Anterior cingulate cortex (tissue), 58 donors: ENCODE measurements at regions not wholly inside any gene's neighbourhood (a gene's known extent, or its start where the extent isn't known, plus 50 kb on each side); places are given as distances from the start of the nearest gene placed in this dataset.

ENCODE experiments used
- DNase-seq, 58 donors: peaks; one replicate each; lab custom pipeline; 2025; lab: John Stamatoyannopoulos, UW

DNA sequence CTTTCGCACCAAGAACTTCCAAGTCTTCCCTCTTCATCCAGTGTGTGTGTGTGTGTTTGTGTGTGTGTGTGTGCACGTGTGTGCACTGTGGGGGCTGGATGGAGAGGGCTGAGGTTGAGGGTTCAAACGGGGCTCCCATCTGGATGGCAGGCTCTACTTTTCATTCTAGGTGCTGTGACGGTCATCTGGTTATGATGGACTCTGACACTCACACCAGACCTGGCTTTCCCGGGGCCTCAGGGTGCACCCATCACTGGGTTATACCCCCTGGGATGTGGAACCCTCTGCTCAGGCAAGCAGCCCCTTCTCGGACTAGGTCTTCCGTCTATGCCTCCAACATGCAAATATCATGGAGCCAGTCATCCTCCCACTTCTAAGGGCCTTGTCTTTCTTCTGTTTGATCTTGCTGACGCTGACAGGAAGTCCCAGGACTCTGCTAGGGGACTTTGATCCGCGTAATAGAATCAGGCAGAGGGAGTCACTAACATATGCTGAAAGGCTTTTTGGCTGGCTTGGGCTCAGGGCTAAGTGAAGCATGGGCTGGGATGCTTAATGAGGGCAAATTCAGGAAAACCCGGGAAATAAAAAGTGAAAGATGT lies 313.6 kb downstream of the CDC5L start:
- DNase-seq, result no peak

DNA sequence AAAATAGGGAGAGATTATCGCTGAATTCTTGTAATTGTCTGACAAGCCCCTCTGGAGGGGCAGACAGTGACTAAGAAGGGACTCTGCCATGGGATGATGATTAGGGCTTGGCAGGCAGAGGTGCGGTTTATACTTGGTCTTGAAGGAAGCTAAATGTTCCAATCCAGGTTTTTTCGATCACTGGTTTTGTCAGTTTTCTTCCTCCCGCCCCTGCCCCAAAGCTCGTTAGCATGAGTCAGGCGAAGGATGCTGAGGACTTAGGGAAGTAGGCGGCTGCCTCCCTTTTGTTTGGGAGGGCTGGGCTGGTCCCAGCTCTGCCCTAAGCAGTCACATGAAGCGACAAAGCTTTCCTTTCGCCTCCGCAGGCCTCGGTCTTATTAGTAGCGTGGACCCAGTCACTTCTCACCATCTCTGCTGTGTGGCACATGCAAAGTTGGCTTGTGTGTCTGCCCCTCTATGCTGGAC lies 314.2 kb downstream of the CDC5L start:
- DNase-seq, result no peak

GRCh38 chr6:44702292-44702691 lies 314.8 kb downstream of the CDC5L start:
- DNase-seq, result no peak

- DNase-seq, result no peak
These were observed 317.0 kb downstream of the CDC5L start for GRCh38 chr6:44704240-44705150.

DNA sequence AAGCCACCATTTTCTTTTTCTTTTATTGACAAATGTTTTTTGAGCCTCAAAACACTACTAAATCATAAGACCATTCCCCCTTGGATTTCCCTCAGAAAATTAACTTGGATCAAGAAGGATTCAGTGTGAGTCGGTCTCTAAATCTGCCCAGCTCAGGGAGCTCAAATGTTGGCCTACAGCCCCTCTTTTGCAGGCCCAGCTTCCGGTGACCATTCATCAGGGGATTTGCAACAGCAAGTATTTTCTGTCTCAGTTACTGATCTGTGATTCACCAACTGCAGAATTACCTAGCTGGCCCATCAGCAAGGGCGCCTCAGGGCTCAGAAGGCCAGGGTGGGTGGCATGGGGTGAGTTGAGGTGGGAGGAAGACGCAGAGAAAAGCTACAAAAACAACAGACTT lies 318.1 kb downstream of the CDC5L start:
- no peak for DNase-seq

DNA sequence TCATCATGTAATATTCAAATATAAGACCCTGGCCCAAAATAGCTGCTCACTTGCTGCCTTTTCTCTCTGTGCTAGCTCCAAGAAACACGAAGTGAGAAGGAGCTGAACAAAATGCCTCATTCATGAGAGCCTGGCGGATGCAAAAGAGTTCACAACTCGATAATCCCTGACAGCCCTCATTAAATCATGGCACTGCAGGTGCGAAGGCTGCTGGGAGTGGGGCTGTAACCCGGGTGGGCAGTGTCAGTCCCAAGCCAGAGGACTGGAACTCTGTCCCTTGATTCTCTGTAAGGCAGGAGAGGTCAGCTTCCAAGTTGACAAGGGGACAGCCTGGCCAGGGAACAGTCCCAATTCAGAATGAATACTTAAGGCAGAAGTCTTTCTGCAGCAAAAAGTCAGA lies 318.5 kb downstream of the CDC5L start:
- no peak for DNase-seq

DNA sequence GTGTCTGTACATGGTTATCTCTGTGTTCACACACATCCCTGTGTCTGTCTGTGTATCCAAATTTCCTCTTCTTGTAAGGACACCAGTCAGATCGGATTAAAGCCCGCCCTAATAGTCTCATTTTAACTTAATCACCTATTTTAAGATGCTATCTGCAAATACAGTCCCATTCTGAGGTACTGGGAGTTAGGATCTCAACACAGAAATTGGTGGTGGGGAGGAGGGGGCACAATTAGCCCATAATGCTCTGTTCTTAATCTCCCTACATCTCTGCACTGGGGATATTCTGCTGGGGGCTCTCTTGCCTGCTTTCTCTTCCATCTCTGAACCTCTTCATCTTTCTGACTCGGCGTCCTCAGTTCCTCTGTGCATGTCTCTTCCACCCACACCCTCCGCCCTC lies 320.7 kb downstream of the CDC5L start:
- no peak for DNase-seq

DNA sequence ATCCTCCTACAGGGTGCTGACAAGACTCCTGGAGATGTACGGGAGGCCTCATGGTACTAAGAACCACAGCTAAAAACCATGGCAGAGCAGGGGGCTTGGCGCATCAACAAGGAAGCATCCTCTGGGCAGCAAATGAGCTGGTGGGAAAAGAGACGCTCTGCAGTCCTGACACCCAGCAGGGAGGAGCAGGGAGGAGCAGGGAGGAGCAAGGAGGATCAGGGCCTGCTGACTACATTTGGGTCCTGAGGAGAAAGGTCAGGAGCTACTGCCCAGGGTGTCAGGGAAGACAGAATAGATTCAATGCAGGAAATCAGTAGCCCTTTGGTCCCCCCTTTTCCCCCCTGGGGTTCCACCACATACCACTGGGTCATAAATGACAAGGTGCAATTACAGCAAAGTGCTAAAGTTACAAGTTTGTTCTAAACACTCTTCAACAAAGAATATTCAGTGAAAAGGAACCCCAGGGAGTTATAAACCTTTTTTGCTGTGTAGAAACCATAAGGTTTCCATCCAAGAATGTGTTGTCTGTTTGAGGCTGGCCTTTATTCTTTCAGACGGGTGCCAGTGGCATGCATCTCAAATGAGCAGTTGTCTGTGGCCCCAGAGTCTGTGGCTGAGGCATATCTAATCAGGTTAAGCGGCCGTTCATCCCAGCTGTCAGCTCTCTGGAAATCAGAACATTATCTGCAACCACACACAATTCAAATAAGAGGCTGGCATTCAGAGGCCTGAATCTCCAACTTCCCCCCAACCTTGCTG lies 325.0 kb downstream of the CDC5L start:
- no peak for DNase-seq

GRCh38 chr6:44715188-44715587 lies 327.7 kb downstream of the CDC5L start:
- no peak for DNase-seq

DNA sequence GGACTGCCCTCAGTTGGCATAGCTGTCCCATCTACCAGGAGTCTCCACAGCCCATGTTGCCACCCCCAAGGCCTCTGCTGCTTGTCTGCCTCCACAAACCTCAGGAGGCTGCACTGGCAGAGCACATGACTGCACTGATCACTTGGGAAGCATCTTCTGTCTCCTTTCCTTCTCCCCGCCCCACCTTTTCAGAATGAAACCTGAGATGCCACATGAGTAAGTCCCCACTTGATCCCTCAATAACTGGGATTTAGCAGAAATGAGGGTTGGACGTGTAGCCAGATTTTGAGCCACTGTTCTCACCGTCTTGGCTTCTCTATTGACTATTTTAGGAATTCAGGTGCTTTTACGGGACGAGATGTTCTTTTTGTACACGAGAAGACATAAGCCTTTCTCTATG lies 328.4 kb downstream of the CDC5L start:
- DNase-seq, result no peak

DNA sequence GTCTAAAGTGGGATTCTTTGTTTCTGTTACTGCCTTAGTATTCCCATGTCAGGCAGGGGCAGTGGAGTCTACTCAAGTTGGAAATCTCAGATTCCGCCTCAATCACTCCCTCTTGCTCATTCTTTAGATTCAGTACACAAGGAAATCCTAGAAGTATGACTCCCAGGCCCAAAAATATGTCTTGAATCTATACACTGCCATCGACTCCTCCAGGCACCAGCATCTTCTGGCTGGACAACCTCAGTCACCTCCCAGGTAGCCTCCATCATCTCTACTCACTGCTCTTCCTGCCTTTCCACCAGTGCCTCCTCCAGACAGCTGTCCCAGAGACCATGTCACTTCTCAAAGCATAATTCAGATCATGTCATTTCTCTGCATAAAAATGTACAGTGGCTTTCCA lies 329.9 kb downstream of the CDC5L start:
- no peak for DNase-seq

DNA sequence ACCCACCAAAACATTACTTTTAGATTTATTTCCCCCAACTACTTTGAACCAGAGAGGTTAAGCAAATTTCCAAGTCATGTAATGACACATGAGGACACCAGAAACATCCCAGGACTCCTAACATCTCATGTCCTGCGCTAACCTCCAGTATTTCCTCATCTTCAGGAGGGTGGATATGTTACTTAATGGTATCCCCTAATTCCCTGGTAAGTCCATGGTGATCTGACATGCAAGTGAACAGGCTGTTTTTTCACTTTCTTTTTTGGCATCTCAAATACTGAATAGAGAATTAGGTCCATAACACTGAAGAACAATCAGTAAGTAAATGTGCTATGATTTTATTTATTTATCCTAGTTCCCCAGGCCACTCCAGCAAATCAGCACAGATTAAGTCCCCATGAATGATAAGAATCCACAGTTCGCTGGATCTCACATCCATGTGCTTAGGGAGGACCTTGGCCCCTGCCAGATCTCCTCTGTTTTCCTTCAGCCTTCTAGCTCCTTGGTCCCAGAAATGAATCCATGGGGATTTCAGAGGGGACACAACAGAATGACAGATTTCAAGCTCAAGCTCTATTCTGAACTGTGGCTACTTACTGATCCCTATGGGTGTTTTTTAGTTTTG lies 334.6 kb downstream of the CDC5L start:
- no peak for DNase-seq

DNA sequence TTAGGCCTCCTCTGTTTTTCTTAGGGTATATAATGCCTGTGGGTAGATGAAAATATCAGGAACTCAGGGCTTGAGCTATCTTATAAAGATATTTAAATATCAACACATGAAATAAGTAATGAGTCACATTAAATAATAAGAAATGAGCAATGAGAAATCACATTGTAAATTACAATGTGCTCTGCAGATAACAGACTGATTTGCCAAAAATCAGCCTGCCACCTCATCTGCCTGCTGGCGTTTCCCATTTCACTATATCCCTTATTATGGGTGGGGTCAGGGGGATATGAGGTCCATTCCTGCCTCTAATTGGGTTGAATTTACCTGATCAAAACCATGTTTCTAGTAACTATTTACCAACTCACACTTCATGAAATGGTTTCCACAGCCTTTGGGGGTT lies 335.2 kb downstream of the CDC5L start:
- no peak for DNase-seq

DNA sequence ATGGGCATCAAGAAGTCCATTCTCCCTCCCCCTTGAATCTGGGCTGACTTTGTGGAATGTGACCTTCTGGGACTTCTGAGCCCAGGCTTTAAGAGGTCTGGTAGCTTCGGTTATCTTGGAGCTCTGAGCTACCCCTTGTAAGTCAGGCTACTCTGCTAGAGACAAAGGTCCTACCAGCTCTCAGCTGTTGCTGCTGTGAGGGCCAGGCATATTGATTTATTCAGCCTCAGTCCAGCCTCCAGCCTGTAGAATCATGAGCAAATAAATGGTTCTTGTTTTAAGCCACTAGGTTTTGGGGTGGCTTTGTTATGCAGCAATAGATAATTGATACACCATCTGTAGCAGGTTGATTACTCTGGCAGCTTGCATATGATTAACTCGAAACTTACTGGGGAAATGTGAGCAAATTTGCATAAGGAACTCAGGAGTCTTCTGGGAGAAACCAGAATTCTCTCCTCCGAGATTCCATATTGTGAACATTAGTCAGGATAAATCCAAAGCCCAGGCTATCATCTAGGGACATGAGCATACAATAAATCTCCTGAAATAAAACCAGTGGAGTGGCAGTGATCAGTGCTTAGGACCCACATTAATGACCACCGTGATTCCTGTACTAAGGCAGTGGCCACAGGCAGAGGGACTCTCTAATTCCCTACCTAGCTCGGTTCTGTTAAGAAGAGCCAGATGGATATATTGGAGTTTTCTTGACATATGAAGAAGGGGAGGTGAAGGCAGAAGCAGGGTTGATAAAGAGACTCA lies 336.1 kb downstream of the CDC5L start:
- DNase-seq, result no peak

DNA sequence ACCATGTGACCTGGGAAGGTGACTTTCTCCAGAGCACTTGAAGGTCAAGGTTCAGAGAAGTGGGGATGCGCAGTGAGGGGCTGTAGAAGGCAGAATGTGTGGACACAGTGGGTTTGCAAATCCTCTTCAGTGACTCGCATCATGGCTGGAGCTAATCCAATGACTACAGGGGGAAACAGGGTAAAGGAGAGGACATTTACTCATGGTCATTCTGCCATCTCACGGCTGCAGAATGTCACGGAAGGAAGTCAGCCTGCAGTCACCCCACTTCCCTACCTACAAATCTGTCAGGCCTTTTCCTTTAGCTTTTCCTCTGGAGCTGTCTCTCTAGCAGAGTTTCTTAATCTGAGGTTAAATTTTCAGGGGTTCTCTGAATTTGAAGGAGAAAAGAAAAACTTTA lies 337.6 kb downstream of the CDC5L start:
- DNase-seq, result no peak

- DNase-seq, result no peak
These were observed 340.4 kb downstream of the CDC5L start for GRCh38 chr6:44727651-44728630.

DNA sequence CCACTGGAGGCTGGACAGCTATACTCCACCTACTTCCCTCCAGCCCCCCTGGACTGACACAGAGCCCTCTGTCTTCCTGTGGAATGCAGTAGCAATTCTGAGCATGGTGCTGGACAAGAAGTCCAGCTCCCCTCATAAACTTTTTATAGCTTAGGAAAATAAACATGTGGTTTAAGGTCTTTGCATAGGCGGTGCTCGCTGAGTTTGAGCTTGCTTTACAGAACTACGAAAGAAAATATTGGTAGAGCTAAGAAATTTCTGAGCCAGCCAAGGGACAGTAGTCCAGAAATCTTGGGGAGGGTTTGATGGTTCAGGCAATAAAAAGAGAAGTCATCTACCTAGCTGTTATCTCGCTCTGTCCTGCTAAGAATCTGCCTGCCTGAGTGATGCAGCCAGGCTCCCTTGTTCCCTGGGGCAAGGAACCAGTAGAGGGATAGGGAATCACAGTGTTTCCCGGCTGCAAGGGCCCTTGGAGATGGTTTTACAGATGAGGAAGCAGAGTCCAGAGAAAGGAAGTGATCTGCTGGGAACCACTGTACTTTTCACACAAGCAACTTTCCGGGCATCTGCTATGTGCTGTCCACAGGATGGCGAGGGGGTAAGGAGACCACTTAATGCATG lies 343.4 kb downstream of the CDC5L start:
- no peak for DNase-seq

- no peak for DNase-seq
These were observed 344.1 kb downstream of the CDC5L start for GRCh38 chr6:44731485-44732095.
